HuH-7.5 (cell line): ENCODE measurements at regions not wholly inside any gene's neighbourhood (a gene's known extent, or its start where the extent isn't known, plus 50 kb on each side); places are given as distances from the start of the nearest gene placed in this dataset.
"Not testable (repeated sequence)": the region's sequence is repeated elsewhere in the genome, so short reads cannot be mapped to it uniquely, and the experiment has no call there.

Source experiments
- DNase-seq: peaks from one replicate; pipeline ENCODE4 v3.0.0; 2011; ENCODE audit warnings: low spot score

DNA sequence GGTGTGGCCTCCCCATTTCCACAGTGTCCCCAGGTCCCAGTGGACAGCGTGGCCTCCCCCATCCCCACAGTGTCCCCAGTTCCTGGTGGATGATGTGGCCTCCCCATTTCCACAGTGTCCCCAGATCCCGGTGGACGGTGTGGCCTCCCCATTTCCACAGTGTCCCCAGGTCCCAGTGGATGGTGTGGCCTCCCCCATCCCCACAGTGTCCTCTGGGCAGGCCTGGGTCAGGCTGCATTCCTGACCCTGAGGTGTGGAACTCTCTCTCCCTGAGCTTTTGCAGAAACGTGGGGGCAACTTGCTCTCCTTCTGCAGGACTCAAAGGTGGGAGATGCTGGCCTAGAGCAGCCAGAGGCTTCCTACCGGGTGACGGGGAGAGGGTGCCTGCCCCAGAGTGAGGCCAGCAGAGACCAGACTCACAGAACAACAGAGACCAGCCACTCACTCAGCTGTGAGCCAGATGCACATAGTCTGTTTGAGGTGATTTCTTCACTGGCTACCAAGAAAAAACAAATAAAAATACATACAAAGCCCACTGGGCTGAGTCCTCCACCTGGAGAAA is 85.8 kb upstream of the FGF3 start:
- no peak for DNase-seq

DNA sequence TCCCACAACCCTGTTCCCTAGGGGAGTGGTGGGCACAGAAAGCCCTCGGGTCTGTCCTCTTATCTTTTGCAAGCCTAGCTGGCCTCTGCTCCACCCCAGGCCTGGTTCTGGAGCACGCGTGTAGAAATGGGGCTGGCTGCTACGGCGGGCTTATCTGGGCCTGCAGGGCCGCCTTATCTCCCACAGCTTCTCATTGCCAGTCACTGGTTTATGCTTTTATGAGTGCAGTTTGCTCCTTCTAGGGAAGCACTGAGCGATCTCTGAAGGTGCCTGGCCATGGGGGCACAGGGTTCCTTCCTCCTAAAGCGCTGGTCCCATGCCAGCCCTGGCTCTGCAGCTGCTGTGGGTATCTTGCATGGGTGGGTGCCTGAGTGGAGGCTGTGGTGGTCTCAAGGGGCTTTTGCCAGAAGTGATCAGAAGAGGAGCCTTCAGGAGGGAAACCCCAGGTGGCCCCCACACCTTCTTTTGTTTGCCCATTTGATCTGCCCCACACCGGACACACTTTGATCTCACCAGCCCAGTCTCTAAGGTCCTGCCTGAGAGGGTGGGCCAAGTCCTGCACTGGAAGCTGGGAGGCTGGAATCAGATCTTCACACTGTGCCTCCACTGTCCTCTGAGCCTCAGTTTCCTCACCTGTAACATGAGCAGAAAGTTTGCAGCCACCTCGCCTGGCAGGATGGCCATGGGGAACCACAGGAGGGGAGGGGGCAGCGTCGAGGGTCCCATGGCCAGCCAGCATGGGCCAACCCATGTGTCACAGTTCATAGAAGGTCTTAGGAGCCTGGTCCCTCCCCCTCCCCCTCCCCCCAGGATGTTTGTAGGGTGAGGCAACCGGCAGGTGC is 86.6 kb upstream of the FGF3 start:
- DNase-seq = no peak

DNA sequence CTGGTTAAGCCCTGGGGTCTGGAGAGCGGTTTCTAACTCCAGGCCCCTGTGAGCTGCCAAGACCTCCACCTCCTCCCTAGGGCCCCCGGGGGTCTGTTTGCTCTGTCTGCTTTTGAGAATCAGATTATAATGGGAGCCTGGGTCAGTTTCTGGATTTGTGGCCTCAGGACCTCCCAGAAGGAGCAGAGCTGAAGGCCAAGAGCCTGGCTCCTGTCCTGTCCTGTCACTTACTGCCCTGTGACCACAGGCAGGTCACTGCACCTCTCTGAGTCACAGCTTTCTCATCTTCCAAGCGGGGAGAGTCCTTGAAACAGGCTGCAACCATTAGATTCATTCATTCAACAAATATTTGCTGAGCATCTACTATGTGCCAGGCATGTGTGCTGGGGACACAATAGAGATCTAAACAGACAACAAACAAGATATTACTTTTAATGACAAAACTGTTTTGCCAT is 87.3 kb upstream of the FGF3 start:
- no peak for DNase-seq

DNA sequence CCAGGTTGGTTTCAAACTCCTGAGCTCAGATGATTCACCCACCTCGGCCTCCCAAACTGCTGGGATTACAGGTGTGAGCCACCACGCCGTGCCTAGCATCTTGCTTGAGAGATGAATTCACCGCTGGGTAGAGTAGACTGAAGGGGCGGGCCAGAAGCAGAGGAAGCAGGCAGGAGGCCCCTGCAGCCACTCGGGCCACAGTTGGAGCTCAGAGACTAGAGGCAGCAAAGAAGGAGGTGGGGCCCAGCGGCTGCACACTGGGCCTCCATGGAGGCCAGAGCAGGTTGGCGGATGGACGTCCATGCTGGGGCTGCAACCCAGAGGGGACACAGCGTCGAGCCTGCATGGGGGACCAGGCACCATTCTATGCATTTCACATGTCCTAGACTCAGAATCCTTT is 88.4 kb upstream of the FGF3 start:
- no peak for DNase-seq

DNA sequence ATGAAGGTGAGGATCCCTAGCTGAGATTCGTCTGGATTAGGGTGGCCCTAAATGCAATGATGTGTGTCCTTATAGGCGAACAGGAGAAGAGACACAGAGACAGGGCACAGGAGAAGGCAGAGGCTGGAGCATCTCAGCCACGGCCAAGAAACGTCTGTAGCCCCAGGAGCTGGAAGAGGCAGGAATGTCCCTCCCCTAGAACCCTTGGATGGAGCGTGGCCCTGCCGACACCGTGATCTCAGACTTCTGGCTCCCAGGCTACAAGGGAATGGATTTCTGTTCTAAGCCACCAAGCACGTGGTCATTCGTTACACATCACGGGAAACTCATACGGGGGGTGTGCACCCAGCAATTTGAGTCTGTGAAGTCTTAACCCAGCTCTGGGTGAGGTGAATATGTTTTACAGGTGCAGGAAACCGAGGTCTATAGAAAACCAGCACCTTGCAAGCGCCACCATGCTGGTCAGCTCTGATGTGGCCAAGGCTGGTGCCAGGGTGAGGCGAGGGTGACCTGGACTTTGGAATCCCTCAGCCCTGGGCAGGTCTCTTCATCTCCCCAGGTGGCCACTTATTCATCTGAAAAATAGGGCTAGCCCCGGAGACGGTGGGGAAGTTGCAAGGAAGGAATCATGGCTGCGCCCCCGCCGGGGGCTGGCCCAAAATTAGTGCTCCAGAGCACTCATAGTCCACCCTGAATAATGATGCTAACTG is 89.5 kb upstream of the FGF3 start:
- DNase-seq = no peak

DNA sequence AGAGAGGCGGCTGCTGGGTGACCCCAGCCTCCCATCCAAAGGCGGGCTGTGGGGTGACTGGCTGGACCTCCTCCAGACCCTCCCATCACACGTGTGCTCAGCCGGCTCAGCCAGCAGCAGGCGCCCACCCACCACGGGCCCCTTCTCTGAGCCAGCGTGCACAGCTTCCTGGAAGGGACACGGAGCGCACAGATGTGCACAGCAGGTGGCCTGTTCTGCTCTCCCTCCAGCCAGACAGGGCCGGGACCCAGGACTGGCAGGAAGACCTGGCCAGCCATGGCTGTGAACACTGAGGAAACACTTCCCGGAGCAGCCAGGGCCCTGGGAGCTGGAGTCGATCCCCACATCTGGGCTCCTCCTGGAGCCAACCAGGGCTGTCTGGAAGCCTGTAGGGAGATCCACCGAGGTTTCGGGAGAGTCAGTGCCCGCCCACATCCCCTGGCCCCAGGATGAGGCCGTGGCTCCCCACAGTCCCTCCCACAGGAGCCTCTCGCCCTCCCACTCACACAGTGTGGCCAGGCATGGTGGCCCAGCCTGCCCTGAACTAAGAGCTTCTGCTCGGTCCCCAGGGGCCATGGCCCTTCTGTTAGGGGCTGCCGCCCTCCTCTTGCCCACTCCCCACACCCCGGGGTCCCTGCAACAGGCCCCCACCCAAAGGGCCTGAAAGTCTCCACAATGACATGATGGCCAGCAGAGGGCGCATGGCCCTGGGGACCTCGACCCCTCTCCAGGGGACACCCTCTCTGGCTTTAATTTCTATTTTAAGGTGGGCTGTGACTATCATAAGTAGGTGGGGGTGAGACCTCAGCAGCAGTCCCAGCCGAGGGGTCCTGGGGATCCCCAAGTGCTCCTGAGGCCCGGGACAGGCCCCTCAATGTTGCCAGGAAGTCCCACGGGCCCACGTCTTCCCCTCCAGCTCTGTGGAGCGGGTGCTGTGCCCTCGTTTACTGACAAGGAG is 90.6 kb upstream of the FGF3 start:
- DNase-seq = peak; percentile 66

DNA sequence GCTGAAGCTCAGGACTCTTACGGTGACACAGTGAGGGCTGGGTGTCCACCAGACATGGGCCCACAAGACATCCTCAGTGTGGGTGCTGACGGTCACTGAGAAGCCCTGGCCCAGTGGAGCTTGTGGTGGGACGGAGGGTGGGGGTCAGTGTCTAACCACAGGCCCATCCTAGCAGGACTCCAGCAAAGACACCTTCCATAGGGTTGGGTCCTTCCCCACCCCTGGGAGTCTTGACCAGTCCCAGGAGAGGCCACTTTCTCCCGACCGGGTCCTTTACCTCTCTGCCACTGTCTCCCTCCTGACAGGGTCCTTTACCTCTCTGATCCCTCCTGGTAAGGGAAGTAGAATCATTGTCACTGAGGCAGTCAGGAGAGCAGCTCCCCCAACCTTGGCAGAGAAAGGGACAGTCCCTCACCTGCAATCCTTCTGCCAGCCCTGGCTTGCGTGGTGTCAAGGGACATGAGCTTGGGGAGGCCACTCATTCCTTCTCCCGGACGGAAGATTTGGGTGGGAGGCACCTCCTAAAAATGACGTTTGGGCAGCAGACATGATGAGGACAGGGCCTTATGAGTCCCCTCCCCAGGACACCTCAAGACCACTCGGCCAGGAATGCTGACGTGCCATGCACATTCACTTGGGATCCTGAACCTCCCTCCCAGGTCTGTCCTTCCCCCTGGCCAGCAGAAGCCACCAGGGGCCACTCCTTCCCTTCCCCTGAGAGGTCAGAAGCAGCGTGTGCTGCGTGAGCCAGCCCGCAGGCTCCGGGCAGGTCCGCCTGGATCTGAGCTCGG is 91.5 kb upstream of the FGF3 start:
- DNase-seq = no peak

DNA sequence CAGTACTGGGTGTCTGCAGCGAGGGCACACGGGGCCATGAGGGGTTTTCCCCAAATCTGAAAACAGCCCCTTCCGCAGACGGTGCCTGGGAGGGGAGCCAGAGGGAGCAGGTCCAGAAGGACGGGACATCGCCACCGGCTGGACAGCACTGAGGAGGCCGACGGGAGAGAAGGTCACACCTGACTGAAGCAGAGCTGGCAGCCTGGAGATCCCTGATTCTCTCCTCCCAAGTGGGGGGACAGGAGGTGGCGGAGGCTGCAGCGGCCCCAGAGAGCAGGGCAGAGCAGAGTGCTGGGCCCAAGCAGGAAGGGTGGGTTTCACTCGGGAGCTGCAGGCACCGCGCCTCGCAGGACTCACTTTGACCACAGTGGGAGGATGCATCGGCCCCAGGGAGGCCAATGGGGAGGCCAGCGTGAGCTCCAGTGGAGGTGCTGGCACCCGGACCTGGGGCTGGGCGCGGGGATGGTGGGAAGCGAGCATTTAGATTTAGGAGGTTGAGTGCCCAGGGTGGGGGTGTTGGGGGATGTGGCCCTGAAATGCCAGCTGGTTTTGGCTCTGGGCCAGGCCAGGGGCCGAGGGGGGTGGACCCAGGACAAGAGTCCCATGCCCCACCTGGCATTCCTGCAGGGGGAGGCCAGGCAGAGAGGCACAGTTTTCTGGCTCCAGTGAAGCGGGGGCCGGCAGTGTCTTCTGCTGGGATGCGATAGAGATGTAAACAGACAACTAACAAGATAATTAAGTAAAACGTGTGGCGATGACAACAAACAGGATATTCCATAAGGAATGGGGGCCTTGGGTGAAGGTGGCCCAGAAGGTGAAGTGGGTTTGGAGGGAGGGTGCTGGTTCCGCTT is 92.3 kb upstream of the FGF3 start:
- no peak for DNase-seq

DNA sequence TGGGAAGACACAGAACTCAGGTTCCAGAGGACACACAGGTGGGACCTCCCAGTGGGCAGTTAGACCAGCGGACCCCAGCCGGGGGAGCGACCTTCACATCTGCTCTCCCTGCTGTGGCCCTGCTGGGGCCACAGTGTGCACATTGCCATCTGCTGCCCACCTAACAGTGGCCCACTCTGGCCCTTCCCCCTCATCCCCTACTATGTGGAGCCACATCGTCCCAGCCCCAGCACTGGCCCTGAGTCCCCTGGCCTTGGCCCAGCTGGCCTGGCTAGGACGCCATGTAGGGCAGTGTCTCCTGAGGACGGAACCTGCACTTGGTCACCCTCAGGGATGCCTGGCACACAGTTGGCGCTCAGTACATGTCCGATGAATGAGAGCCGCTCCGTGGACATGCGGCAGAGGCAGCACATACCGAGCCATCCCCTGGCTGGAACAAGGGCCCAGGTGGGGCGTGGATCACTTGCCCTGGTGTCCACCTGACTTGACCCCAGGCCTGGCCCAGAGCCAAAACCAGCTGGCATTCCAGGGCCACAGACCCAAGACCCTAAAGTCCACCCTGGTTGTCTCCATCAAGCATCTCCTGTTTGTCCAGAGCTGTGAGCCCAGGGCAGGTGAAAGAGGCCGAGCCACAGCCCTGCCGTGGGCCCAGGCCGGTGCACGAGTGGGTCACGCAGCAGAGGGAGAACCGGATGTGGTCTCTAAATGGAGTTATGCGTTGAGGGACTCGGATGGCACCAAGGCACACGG is 93.1 kb upstream of the FGF3 start:
- DNase-seq = no peak

DNA sequence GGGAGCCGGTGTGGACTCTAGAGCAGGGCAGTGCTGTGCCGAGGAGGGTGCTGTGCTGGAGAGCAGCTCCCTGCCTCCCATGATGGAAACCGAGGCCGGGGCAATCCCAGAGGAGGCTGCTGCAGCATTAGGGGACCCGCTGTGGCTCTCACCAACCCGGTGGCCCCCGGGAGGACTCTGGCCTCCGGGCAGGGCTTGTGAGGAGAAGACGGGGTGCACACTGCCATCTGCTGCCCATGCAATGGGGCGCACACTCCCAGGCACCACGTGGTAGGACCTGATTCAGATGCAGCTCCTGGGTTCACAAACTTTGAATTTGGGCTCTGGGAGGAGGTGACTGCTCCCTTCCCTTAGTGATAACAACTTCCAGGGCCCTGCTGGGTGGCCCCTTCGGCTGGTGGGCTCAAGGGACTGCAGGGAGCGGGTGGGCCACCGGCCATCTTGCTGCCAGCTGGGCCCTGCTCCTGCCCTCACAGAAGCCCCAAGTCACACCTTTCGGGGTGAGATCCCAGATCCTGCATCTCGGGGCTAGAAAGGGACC is 93.8 kb upstream of the FGF3 start:
- DNase-seq = no peak

DNA sequence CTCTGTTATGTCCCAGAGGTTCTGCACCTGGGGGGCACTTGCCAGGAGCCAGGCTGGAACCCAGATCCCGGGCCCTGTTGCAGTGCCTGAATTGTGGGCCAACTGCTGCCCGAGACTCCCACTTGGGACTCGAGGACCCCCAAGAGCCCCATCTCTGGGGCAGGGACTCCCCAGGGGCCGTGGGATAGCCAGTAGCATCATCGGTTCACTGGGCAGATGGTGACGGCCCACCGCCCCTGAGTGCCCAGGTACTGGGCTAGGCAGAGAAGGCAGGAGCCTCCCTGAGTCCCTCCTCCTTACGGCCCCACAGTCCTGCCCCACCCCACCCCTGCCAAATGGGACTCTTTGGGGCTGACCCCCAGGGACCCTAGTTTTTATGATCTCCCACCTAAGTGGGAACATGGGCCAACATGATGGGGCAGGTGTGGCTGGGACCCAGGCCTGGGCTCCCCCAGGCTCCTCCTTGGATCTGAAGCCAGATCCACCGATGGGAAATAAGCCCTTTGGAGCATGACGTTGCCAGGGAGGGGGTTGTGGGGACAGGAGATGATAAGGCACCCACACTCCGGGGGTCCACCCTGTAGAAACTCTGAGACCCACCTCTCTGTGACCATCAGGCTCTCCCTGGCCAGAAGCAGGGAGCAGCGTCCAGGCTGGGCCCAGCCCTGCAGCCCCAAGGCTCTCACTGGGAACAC is 94.5 kb upstream of the FGF3 start:
- no peak for DNase-seq

DNA sequence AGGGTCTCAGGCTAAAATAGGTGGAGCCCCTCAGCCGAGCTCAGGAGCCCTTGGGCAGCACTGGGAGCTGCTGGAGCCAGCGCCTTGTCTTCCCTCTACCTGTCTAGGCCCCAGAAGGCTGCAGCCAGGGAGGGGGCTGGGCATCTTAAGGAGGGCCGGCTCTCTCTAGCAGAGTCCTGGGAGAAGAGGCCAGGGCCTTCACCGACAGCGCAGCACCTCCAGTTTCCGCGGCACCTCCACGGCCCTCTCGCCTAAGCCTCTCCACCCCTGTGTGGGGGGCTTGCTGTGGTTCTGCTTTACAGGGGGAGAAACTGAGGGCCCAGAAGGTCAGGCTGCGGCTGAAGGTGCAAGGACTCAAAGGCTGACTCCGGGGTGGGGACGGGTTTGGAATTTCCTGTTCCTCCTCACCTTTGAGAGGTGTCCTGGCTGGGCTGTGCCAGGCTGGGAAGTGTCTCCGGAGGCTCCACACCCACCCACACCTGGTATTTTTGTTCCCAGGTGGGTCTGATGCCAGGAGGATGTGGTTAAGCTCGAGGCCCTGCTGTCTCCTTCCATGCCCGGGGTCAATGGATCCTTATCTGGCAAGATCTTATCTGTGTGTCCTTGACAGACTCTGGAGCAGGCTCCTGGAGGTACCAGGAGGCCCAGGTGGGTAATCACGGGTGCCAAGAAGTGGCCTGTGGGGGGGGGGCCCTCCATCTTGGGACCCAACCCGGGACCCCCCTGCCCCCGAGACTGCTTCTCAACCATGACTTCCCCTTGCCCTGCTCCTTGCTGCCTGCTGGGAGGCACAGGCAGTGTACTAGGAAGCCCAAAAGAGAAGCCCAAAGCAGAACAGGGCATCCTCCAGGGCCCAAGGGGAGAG is 95.3 kb upstream of the FGF3 start:
- DNase-seq = no peak

DNA sequence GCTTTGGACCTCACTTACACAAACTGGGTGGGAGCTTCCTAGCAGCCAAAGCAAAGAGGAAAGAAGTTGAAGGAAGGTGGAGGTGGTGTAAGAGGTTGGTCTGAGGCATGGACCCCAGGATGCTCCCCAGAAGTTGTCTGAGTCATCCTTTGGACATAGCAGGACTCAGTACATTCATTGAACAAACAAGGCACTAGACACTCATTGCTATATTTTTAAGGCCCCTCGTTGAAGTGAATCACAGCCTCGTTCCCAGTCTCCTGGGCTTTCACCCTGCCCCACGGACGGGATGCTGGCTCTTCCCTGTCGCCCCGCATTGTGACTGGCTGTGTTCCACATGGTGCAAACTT is 95.9 kb upstream of the FGF3 start:
- no peak for DNase-seq

DNA sequence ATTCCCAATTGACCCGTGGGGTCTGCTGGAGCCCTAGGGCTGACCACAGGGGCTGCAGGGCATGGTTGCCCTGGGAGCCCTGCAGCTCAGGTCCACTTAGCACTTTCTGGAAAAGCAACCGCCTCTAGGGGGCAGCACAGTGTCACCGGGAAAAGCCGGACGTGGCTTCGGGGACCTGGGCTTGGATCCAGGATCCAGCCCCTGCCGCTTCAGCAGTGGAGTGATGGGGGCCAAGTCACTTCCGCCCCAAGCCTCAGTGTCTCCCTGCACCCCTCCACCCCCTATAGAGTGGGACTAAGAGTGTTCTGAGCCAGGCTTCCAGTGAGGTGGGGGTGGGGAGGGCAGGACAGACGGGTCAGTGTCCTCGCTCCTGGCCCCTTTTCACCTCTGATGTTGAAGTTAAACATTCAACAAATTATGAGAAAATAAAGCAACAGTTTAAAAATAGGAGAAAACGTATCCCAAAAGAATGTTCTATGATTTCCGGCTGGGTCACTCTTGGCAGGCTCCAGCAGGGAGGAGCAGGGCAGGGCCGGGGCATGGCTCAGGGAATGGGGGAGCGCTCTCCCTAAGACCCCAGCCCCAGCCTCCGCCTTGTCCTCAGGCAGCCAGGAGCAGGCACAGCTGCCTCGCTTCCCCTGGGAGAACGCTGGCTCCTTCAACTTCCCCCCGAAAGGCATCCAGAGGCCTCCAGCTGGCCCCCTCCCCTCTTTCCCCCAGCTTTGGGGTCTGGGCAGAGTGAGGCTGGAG is 96.5 kb upstream of the FGF3 start:
- peak; percentile 93 for DNase-seq

DNA sequence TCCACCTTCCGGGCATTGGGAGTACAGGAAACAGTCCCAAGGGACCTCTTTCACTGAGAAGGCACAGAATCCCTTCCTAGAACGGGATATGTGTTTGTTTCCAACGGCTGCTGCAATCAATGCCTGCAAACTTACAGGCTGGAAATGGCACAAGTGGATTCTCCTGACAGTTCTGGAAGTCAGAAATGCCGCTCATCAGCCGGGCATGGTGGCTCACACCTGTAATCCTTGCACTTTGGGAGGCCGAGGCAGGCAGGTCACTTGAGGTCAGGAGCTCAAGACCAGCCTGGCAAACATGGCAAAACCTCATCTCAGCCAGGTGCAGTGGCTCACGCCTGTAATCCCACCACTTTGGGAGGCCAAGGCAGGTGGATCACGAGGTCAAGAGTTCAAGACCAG is 97.0 kb upstream of the FGF3 start:
- DNase-seq = not testable (repeated sequence)

DNA sequence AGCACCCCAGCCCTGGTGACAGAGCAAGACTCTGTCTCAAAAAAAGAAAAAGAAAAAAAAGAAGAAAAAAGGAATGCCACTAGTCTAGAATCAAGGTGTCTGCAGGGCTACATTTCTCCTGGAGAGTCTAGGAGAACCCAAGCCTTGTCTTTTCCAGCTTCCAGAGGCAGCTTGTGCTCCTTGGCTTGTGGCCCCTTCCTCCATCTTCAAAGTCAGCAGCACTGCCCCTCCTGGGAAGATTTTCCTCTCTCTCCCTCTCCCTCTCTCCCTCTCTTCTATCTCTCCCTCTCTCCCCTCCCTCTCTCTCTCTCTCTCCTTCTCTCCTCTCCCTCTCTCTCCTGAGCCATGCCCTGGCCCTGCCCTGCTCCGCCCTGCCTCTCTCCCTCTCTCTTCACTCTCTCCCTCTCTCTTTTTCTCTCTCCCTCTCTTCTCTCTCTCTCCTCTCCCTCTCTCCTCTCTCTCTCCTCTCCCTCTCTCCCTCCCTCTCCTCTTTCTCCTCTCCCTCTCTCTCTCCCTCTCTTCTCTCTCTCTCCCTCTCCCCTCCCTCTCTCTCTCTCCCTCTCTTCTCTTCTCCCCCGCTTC is 97.7 kb upstream of the FGF3 start:
- no peak for DNase-seq

DNA sequence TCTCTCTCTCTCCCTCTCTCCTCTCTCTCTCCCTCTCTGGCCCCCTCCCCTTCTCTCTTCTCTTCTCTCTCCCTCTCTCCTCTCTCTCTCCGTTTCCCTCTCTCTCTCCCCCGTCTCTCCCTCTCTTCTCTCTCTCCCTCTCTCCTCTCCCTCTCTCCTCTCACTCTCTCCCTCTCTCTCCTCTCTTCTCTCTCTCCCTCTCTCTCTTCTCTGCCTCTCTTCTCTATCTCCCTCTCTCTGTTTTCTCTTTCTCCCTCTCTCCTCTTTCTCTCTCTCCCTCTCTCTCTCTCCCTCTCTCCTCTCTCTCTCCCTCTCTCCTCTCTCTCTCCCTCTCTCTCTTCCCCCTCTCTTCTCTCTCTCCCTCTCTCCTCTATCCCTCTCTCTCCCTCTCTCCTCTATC is 98.3 kb upstream of the FGF3 start:
- no peak for DNase-seq
